ENCODE measurements at regions not wholly inside any gene's neighbourhood (a gene's known extent, or its start where the extent isn't known, plus 50 kb on each side); places are given as distances from the start of the nearest gene placed in this dataset.

DNA sequence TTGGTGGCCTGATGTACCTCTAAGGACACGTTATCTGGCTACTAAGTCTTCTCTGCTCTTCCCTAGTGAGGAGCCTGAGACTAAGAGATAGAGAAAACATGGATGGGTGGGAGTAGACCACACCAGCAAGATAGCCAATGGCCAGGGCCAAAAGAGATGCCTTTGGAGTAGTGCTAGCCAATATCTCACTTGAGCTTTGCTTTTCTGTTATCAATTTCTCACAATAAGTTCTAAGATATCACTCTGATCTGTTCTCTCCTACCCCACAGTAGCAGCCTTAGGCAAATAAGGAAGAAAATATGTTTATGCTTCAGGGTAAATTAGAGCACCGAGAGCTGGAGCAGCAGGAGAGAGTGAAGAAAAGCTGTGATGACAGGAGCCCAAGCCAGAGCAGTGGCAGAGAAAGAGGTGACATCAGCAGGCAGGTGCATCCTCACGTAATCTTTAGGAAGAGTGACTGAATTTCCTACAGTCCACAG, 343.9 kb upstream of the NOCT start:
- WGBS (ENCODE audit: insufficient coverage), result 76% methylated on average over 2 of the region's 3 CpGs
- H3K27ac ChIP-seq (ENCODE audit: low read depth, low read length), result no peak overlapping the region
- H3K4me3 ChIP-seq (ENCODE audit: low read depth, low read length), result no peak overlapping the region
- no peak for DNase-seq (ENCODE audit: low read depth in 4 of 6, low spot score in 6 of 6)
- H3K9me3 ChIP-seq (ENCODE audit: control insufficient read depth, insufficient read depth, low read length), result no peaks in the 10 kb centered on the region
- H3K36me3 ChIP-seq (ENCODE audit: control insufficient read depth, insufficient read depth, low read length), result no peaks in the 10 kb centered on the region
- no peaks in the 10 kb centered on the region for H3K4me1 ChIP-seq (ENCODE audit: control insufficient read depth, insufficient read depth, low read length)
- H3K27me3 ChIP-seq (ENCODE audit: control insufficient read depth, insufficient read depth, low read length), result no peaks in the 10 kb centered on the region

- H3K9me3 ChIP-seq (ENCODE audit: control insufficient read depth, insufficient read depth, low read length), result no peaks in the 10 kb centered on the region
- DNase-seq (ENCODE audit: low read depth in 4 of 6, low spot score in 6 of 6), result no peak
- no peak overlapping the region for H3K4me3 ChIP-seq (ENCODE audit: low read depth, low read length)
- no peaks in the 10 kb centered on the region for H3K4me1 ChIP-seq (ENCODE audit: control insufficient read depth, insufficient read depth, low read length)
- H3K27me3 ChIP-seq (ENCODE audit: control insufficient read depth, insufficient read depth, low read length), result no peaks in the 10 kb centered on the region
- no peak overlapping the region for H3K27ac ChIP-seq (ENCODE audit: low read depth, low read length)
- no peaks in the 10 kb centered on the region for H3K36me3 ChIP-seq (ENCODE audit: control insufficient read depth, insufficient read depth, low read length)
Observed at GRCh38 chr4:138671106-138671505, 344.5 kb upstream of the NOCT start.

- DNase-seq (ENCODE audit: low read depth in 4 of 6, low spot score in 6 of 6), result no peak
- Histone ChIP-seq H3K27ac (ENCODE audit: low read depth, low read length) (no peak overlapping the region), H3K9me3 (ENCODE audit: control insufficient read depth, insufficient read depth, low read length) (no peaks in the 10 kb centered on the region), H3K4me1 (ENCODE audit: control insufficient read depth, insufficient read depth, low read length) (no peaks in the 10 kb centered on the region), H3K4me3 (ENCODE audit: low read depth, low read length) (no peak overlapping the region), H3K27me3 (ENCODE audit: control insufficient read depth, insufficient read depth, low read length) (no peaks in the 10 kb centered on the region), H3K36me3 (ENCODE audit: control insufficient read depth, insufficient read depth, low read length) (no peaks in the 10 kb centered on the region)
- 95% methylated on average over 5 of the region's 5 CpGs for WGBS (ENCODE audit: insufficient coverage)
Observed at GRCh38 chr4:138670681-138671080, 344.9 kb upstream of the NOCT start.

- Histone ChIP-seq H3K9me3 (ENCODE audit: control insufficient read depth, insufficient read depth, low read length) (no peaks in the 10 kb centered on the region), H3K4me1 (ENCODE audit: control insufficient read depth, insufficient read depth, low read length) (no peaks in the 10 kb centered on the region), H3K27ac (ENCODE audit: low read depth, low read length) (no peak overlapping the region), H3K36me3 (ENCODE audit: control insufficient read depth, insufficient read depth, low read length) (no peaks in the 10 kb centered on the region), H3K4me3 (ENCODE audit: low read depth, low read length) (no peak overlapping the region), H3K27me3 (ENCODE audit: control insufficient read depth, insufficient read depth, low read length) (no peaks in the 10 kb centered on the region)
- WGBS (ENCODE audit: insufficient coverage), result 78% methylated on average over 3 of the region's 6 CpGs
- no peak for DNase-seq (ENCODE audit: low read depth in 4 of 6, low spot score in 6 of 6)
Observed at GRCh38 chr4:138669479-138670315, 345.9 kb upstream of the NOCT start.

DNA sequence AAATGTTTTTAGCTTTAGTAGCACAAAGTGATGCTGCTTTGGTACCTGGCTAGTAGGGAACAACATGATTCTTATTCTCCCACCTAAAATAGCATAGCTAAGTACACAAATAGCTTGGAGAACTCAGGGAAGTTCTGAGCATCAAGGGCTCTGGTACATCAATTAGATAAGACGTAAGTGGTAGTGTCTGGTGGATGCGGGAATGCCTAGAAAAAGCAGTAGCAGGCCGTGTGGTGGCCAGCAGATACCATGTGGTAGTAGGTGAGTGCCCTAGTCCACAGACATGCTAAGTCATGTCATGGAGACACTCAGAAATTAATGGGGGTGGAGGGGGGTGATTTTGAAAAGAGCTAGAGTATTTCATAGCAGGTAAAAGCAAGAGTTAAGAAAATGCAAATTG, 347.3 kb upstream of the NOCT start:
- no peak for DNase-seq (ENCODE audit: low read depth in 4 of 6, low spot score in 6 of 6)
- no peaks in the 10 kb centered on the region for H3K36me3 ChIP-seq (ENCODE audit: control insufficient read depth, insufficient read depth, low read length)
- no peak overlapping the region for H3K27ac ChIP-seq (ENCODE audit: low read depth, low read length)
- H3K4me1 ChIP-seq (ENCODE audit: control insufficient read depth, insufficient read depth, low read length), result no peaks in the 10 kb centered on the region
- WGBS (ENCODE audit: insufficient coverage), result 97% methylated on average over 3 of the region's 3 CpGs
- H3K4me3 ChIP-seq (ENCODE audit: low read depth, low read length), result no peak overlapping the region
- no peaks in the 10 kb centered on the region for H3K27me3 ChIP-seq (ENCODE audit: control insufficient read depth, insufficient read depth, low read length)
- H3K9me3 ChIP-seq (ENCODE audit: control insufficient read depth, insufficient read depth, low read length), result no peaks in the 10 kb centered on the region

DNA sequence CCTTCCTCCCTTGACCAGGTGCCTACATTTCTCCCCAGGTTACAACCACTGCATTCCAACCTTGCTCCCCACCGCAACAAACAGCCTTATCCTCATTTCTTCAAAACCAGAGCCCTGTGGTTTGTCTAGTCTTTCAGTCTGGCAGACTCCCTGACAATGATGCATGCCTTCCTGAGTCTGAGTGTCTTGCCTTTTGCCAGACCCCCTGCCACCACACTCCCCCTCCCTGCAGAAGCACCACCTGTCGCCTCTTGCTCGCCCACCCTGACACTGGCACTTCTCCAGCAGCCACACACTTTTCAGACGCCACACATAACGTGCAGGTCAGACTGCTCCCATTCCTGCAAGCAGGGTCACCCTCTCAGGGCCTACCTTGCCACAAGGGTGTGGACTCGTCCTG, 349.2 kb upstream of the NOCT start:
- H3K4me1 ChIP-seq (ENCODE audit: control insufficient read depth, insufficient read depth, low read length), result no peaks in the 10 kb centered on the region
- DNase-seq (ENCODE audit: low read depth in 4 of 6, low spot score in 6 of 6), result no peak
- H3K4me3 ChIP-seq (ENCODE audit: low read depth, low read length), result no peak overlapping the region
- WGBS (ENCODE audit: insufficient coverage), result 75% methylated on average over 5 of the region's 6 CpGs
- no peaks in the 10 kb centered on the region for H3K36me3 ChIP-seq (ENCODE audit: control insufficient read depth, insufficient read depth, low read length)
- no peak overlapping the region for H3K27ac ChIP-seq (ENCODE audit: low read depth, low read length)
- no peaks in the 10 kb centered on the region for H3K27me3 ChIP-seq (ENCODE audit: control insufficient read depth, insufficient read depth, low read length)
- H3K9me3 ChIP-seq (ENCODE audit: control insufficient read depth, insufficient read depth, low read length), result no peaks in the 10 kb centered on the region

GRCh38 chr4:138665851-138666250, 349.7 kb upstream of the NOCT start:
- WGBS (ENCODE audit: insufficient coverage), result 88% methylated on average over 4 of the region's 4 CpGs
- Histone ChIP-seq H3K9me3 (ENCODE audit: control insufficient read depth, insufficient read depth, low read length) (no peaks in the 10 kb centered on the region), H3K4me3 (ENCODE audit: low read depth, low read length) (no peak overlapping the region), H3K4me1 (ENCODE audit: control insufficient read depth, insufficient read depth, low read length) (no peaks in the 10 kb centered on the region), H3K27me3 (ENCODE audit: control insufficient read depth, insufficient read depth, low read length) (no peaks in the 10 kb centered on the region), H3K36me3 (ENCODE audit: control insufficient read depth, insufficient read depth, low read length) (no peaks in the 10 kb centered on the region), H3K27ac (ENCODE audit: low read depth, low read length) (no peak overlapping the region)
- DNase-seq (ENCODE audit: low read depth in 4 of 6, low spot score in 6 of 6), result no peak

GRCh38 chr4:138663883-138664282, 351.7 kb upstream of the NOCT start:
- no CpG with 5 or more reads among the region's 4 CpGs for WGBS (ENCODE audit: insufficient coverage)

GRCh38 chr4:138659812-138660316, 355.7 kb upstream of the NOCT start:
- Histone ChIP-seq H3K9me3 (ENCODE audit: control insufficient read depth, insufficient read depth, low read length) (no peaks in the 10 kb centered on the region), H3K4me1 (ENCODE audit: control insufficient read depth, insufficient read depth, low read length) (peaks cover 6% of the 10 kb centered on the region), H3K27me3 (ENCODE audit: control insufficient read depth, insufficient read depth, low read length) (peaks cover 2% of the 10 kb centered on the region), H3K27ac (ENCODE audit: low read depth, low read length) (no peak overlapping the region), H3K36me3 (ENCODE audit: control insufficient read depth, insufficient read depth, low read length) (no peaks in the 10 kb centered on the region), H3K4me3 (ENCODE audit: low read depth, low read length) (no peak overlapping the region)
- 51% methylated on average over 3 of the region's 6 CpGs for WGBS (ENCODE audit: insufficient coverage)
- DNase-seq (ENCODE audit: low read depth in 4 of 6, low spot score in 6 of 6), result peak in 1 of 6 donors; percentile 74

More at GRCh38 chr4:138663883-138664282, 351.7 kb upstream of the NOCT start:
- Histone ChIP-seq H3K9me3 (ENCODE audit: control insufficient read depth, insufficient read depth, low read length) (no peaks in the 10 kb centered on the region), H3K4me1 (ENCODE audit: control insufficient read depth, insufficient read depth, low read length) (peaks cover 6% of the 10 kb centered on the region), H3K4me3 (ENCODE audit: low read depth, low read length) (no peak overlapping the region), H3K36me3 (ENCODE audit: control insufficient read depth, insufficient read depth, low read length) (no peaks in the 10 kb centered on the region), H3K27ac (ENCODE audit: low read depth, low read length) (no peak overlapping the region), H3K27me3 (ENCODE audit: control insufficient read depth, insufficient read depth, low read length) (peaks cover 2% of the 10 kb centered on the region)
- no peak for DNase-seq (ENCODE audit: low read depth in 4 of 6, low spot score in 6 of 6)
